Right atrium auricular region (tissue), 2 donors: ENCODE measurements at regions not wholly inside any gene's neighbourhood (a gene's known extent, or its start where the extent isn't known, plus 50 kb on each side); places are given as distances from the start of the nearest gene placed in this dataset.

Experiments used
- DNase-seq: peaks from one replicate; pipeline ENCODE4 v3.0.0-alpha.2; 2019; ENCODE audit warnings: low spot score
- H3K27ac ChIP-seq, 2 donors: fragments of 200-600 bp; sonication (generic); 1 replicate in 1 of 2; 2 replicates in 1 of 2; pipeline ENCODE4 v1.5.1; 2016 to 2019
- H3K27me3 ChIP-seq, 2 donors: fragments of 200-600 bp; sonication (generic); one replicate each; pipeline versions ENCODE4 v1.5.1 to v1.6.0; 2017 to 2019
- H3K36me3 ChIP-seq: fragments of 200-600 bp; sonication (generic); one replicate; pipeline ENCODE4 v1.5.1; 2016
- H3K4me1 ChIP-seq, 2 donors: fragments of 200-600 bp; sonication (generic); one replicate each; pipeline versions ENCODE4 v1.5.1 to v1.6.0; 2017 to 2019
- H3K4me3 ChIP-seq, 2 donors: fragments of 200-600 bp; sonication (generic); 1 replicate in 1 of 2; 2 replicates in 1 of 2; pipeline ENCODE4 v1.5.1; 2017 to 2019; ENCODE audit warnings: mild to moderate bottlenecking in 1 of 2, moderate library complexity in 1 of 2
- H3K9me3 ChIP-seq, 2 donors: fragments of 200-600 bp; sonication (generic); one replicate each; pipeline ENCODE4 v1.5.1; 2019
- TF ChIP-seq, protein P1 (sequence below), 2 donors: fragments of 200-600 bp; sonication (generic); IDR thresholded peaks; one replicate each; pipeline ENCODE4 v1.5.1; 2019; ENCODE audit warnings: antibody characterized with exemption in 2 of 2

DNA sequence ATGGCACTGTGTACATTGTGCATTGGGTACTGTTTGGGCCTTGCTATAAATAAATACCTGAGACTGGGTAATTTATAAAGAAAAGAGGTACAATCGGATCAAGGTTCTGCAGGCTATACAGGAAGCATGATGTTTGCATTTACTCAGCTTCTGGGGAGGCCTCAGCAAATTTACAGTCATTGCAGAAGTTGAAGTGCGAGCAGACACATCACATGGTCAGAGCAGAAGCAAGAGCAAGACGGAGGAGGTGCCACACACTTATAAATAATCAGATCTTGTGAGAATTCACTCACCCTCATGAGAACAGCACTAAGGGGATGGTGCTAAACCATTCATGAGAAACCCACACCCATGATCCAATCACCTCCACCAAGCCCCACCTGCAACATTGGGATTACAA, 505.0 kb downstream of the ARAP2 start:
- no peaks in the 10 kb centered on the region for H3K9me3 ChIP-seq
- TF ChIP-seq, protein P1, sequence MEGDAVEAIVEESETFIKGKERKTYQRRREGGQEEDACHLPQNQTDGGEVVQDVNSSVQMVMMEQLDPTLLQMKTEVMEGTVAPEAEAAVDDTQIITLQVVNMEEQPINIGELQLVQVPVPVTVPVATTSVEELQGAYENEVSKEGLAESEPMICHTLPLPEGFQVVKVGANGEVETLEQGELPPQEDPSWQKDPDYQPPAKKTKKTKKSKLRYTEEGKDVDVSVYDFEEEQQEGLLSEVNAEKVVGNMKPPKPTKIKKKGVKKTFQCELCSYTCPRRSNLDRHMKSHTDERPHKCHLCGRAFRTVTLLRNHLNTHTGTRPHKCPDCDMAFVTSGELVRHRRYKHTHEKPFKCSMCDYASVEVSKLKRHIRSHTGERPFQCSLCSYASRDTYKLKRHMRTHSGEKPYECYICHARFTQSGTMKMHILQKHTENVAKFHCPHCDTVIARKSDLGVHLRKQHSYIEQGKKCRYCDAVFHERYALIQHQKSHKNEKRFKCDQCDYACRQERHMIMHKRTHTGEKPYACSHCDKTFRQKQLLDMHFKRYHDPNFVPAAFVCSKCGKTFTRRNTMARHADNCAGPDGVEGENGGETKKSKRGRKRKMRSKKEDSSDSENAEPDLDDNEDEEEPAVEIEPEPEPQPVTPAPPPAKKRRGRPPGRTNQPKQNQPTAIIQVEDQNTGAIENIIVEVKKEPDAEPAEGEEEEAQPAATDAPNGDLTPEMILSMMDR (IDR thresholded peaks at IDR 0.05): no peak
- no peak for DNase-seq
- no peaks in the 10 kb centered on the region for H3K27me3 ChIP-seq
- H3K36me3 ChIP-seq: no peaks in the 10 kb centered on the region
- no peak overlapping the region for H3K4me3 ChIP-seq
- H3K4me1 ChIP-seq: no peaks in the 10 kb centered on the region
- H3K27ac ChIP-seq: no peak overlapping the region

DNA sequence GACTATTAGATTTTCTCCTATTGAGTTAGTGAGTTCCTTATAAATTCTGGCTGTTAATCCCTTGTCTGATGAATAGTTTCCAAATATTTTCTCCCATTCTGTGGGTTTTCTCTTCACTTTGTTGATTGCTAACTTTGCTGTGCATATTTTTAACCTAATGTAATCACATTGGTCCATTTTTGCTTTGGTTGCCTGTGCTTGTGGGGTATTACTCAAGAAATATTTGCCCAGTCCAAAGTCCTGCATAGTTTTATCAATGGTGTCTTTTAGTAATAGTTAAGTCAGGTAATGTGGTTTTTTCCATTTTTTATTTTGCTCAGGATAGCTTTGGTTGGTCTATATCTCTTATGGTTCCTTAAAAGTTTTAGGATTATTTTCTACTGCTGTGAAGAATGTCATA, 490.3 kb downstream of the ARAP2 start:
- Histone ChIP-seq H3K4me1 (no peaks in the 10 kb centered on the region), H3K9me3 (peaks cover 0 to 12% of the 10 kb centered on the region in 2 donors), H3K4me3 (no peak overlapping the region), H3K27ac (no peak overlapping the region), H3K27me3 (no peaks in the 10 kb centered on the region), H3K36me3 (no peaks in the 10 kb centered on the region)
- TF ChIP-seq, protein P1 (IDR thresholded peaks at IDR 0.05): no peak
- no peak for DNase-seq

DNA sequence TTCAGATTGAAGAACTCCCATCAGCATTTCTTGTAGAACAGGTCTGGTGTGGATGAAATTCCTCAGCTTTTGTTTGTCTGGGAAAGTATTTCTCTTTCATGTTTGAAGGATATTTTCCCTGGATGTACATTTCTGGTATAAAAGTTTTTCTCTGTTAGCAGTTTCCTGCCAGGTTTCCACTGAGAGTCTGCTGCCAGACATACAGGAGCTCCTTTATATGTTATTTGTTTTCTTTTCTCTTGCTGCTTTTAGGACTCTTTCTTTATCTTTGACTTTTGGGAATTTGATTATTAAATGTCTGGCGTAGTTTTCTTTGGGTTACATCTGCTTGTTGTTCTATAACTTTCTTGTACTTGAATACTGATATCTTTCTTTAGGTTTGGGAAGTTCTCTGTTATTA, 486.5 kb downstream of the ARAP2 start:
- no peak overlapping the region for H3K27ac ChIP-seq
- no peak for DNase-seq
- peaks cover 0 to 12% of the 10 kb centered on the region in 2 donors for H3K9me3 ChIP-seq
- TF ChIP-seq, protein P1 (IDR thresholded peaks at IDR 0.05): no peak
- no peak overlapping the region for H3K4me3 ChIP-seq
- H3K4me1 ChIP-seq: no peaks in the 10 kb centered on the region
- H3K36me3 ChIP-seq: no peaks in the 10 kb centered on the region
- no peaks in the 10 kb centered on the region for H3K27me3 ChIP-seq

DNA sequence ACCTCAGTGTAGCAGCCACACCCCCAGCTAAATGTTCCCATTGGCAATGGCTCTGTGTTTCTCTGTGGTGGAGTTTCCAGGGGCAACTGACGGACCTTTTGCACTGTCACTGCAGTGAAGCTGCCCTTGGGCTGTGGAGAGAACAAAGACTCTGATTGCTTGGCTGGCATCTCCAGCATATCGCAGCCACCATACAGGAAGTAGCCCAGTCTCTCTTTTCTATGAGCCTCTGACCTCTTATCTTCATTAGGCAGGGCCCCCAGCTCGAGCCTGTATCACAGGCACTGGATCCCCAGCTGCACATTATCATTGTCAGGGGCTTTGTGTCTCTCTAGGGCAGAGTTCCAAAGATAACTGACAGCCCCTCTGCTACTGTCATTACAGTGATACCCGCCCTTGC, 483.5 kb downstream of the ARAP2 start:
- Histone ChIP-seq H3K27ac (no peak overlapping the region), H3K9me3 (peaks cover 0 to 12% of the 10 kb centered on the region in 2 donors), H3K36me3 (no peaks in the 10 kb centered on the region), H3K4me1 (no peaks in the 10 kb centered on the region), H3K27me3 (no peaks in the 10 kb centered on the region), H3K4me3 (no peak overlapping the region)
- no peak for DNase-seq
- TF ChIP-seq, protein P1 (IDR thresholded peaks at IDR 0.05): no peak

DNA sequence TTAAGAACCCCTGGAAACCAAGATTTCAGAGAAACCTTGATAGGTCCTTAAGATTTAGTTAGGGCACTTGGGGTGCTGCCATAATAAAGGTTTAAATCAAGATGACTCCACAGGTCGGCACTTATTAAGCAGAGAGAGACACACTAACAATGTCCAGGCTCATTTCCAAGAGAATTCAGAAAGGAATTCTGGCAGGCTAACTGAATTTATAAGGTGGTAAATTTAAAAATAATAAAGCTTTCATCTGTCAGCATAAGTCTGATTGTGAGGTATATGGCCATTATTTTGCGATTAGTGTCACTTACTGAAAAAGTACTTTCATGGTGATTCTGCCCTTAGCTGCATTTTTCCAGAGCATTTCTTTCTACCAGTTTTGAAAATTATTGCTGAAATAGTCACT, 472.7 kb downstream of the ARAP2 start:
- Histone ChIP-seq H3K4me1 (no peaks in the 10 kb centered on the region), H3K4me3 (no peak overlapping the region), H3K27me3 (no peaks in the 10 kb centered on the region), H3K27ac (no peak overlapping the region), H3K9me3 (no peaks in the 10 kb centered on the region), H3K36me3 (no peaks in the 10 kb centered on the region)
- TF ChIP-seq, protein P1 (IDR thresholded peaks at IDR 0.05): no peak
- no peak for DNase-seq

DNA sequence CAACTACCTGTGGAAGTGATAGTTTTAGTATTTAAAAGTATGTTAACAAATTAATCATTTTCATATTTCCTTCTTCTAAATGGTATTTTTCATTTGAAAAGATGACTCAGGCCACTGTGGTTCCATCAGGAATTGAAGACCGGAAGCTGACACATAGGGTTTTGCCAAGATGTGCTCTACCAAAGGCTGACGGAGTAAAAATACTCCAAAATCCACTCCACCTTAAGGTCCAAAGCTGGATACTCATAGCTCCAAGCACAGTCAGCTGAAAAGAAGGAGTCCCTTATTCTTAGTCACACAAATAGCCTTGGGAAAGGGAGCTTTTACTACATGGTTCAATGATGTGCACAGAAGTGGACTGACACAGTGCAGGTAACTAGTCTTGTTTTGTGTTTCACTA, 472.0 kb downstream of the ARAP2 start:
- TF ChIP-seq, protein P1 (IDR thresholded peaks at IDR 0.05): no peak
- Histone ChIP-seq H3K36me3 (no peaks in the 10 kb centered on the region), H3K27ac (no peak overlapping the region), H3K9me3 (no peaks in the 10 kb centered on the region), H3K27me3 (no peaks in the 10 kb centered on the region), H3K4me3 (no peak overlapping the region), H3K4me1 (no peaks in the 10 kb centered on the region)
- no peak for DNase-seq
